ENCODE measurements at regions not wholly inside any gene's neighbourhood (a gene's known extent, or its start where the extent isn't known, plus 50 kb on each side); places are given as distances from the start of the nearest gene placed in this dataset.
A peak's percentile ranks its signal among the peaks of the same experiment; 100 is the strongest.
"Not testable (repeated sequence)": the region's sequence is repeated elsewhere in the genome, so short reads cannot be mapped to it uniquely, and the experiment has no call there.

- no peak for DNase-seq
Observed at GRCh38 chr7:149682038-149682437, 91.3 kb downstream of the ZNF467 start.

DNA sequence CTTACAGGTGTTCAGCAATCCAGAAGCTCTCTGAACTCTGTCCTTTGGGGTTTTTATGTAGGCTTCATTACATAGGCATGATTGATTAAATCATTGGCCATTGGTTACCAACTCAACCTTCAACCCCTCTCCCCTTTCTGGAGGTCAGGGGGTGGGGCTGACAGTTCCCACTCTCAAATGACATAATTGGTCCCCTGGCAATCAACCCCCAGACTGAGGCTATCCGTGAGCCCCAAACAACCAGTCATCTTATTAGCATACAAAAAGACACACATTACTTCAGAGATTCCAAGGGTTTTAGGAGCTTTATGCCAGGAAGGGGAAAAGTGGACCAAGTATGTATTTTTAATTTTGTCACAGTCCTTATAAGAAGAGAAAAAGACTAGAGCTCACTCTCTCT lies 92.1 kb downstream of the ZNF467 start:
- DNase-seq = no peak

DNA sequence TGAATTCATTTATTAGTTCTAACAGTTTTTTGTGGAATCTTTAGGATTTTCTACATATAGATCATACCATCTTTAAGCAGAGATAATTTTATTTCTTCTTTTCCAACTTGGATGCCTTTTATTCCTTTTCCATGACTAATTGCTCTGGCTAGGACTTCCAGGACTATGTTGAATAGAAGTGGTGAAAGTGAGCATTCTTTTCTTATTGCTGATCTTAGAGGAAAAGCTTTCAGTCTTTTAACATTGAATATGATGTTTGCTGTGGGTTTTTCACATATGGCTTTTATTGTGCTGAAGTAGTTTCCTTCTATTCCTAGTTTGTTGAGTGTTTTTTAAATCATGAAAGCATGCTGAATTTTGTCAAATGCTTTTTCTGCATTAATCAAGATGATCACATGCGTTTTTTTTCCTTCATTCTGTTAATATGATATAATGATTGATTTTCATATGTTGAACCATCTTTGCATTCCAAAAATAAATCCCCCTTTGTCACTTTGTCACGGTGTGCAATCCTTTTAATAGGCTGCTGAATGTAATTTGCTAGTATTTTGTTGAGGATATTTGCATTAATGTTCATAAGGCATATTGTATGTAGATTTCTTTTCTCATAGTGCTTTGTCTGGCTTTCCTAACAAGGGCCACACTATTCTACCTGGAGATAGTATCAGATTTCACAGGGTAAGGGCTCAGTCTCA lies 92.9 kb downstream of the ZNF467 start:
- DNase-seq = no peak

GRCh38 chr7:149674728-149675385 lies 98.5 kb downstream of the ZNF467 start:
- not testable (repeated sequence) for DNase-seq

DNA sequence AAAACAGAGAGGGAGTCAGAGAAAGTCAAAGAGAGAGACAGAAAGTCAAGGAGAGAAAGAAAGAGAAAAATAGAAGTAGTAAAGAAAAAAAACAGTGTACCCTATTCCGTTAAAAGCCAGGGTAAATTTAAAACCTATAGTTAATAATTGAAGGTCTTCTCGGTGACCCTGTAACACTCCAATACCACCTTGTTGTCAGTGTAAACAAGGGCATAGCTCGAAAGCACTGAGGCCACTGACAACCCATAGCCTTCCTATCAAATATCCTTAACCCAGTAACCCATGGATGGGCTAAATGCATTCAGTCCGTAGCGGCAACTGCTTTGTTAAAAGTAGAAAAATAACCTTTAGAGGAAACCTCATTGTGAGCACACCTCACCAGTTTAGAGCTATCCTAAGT lies 100.4 kb downstream of the ZNF467 start:
- no peak for DNase-seq

GRCh38 chr7:149670288-149670687 lies 103.1 kb downstream of the ZNF467 start:
- peak in 1 of 3 experiments; percentile 9 for DNase-seq

- peak in 1 of 3 experiments; percentile 11 for DNase-seq
Observed at GRCh38 chr7:149669121-149669818, 104.1 kb downstream of the ZNF467 start.

GRCh38 chr7:149666360-149666945 lies 106.9 kb downstream of the ZNF467 start:
- DNase-seq = no peak

DNA sequence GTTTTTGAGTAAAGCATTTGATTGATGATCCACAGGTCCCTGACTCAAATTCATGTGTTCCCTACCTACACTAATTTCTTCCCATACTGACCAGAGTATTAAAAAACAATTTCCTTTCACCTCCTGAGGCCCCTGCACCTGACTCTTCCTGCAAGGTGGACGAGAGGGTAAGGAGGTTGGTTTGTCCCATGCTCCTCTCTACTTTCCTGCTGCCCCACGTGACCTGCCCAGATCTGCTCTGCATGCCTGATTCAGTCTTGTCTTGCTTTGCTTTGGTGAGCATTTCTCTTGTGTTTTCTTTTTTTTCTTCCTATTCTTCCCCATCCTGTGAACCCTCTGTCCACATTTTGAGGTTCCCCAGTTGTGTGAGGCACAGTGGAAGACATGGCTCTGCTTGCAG lies 107.8 kb downstream of the ZNF467 start:
- DNase-seq = not testable (repeated sequence)

GRCh38 chr7:149664666-149665065 lies 108.7 kb downstream of the ZNF467 start:
- no peak for DNase-seq

DNA sequence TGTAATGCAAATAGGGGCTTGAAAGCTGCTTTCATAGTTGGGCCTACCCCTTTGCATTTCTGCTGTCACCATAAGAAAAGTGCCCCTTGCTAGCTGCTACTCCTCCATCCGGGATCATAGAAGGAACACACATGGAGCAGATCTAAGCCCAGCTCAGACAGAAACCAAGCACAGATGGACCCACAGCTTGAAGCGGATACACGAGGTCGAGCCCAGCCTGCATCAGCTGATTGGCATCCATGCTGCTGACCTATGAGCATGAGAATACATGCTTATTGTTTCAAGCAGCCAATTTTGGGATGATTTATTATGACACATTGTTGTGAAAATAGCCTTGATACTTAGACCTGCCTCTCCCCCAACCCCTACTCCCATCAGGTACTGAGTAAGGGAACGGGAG lies 109.2 kb downstream of the ZNF467 start:
- no peak for DNase-seq

- peak in 2 of 3 experiments; percentile 30 to 37 for DNase-seq
Observed at GRCh38 chr7:149662591-149663095, 110.7 kb downstream of the ZNF467 start.

GRCh38 chr7:149655784-149656183 lies 117.6 kb downstream of the ZNF467 start:
- no peak for DNase-seq

GRCh38 chr7:149654588-149654987 lies 118.8 kb downstream of the ZNF467 start:
- no peak for DNase-seq

- not testable (repeated sequence) for DNase-seq
Observed at GRCh38 chr7:149650190-149650589, 123.2 kb downstream of the ZNF467 start.

GRCh38 chr7:149644754-149645153 lies 128.6 kb downstream of the ZNF467 start:
- DNase-seq = no peak

DNA sequence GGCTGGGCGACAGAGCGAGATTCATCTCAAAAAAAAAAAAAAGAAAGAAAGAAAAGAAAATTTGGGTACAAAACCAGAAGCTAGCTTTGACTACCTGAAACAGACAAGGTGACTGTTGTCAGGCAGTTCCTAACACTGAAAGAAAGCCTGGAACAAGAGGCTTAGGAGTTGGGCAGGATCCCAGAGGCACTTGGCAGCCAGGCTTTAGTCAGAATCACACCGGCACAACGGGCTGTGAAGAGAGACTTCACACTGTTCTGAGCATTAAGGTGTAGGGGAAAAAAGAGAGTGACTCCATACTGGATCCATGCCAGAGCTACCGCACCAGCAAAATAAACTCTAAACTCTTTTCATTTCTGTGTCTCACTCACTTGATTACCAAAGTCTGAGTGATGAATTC lies 130.8 kb downstream of the ZNF467 start:
- DNase-seq = no peak

DNA sequence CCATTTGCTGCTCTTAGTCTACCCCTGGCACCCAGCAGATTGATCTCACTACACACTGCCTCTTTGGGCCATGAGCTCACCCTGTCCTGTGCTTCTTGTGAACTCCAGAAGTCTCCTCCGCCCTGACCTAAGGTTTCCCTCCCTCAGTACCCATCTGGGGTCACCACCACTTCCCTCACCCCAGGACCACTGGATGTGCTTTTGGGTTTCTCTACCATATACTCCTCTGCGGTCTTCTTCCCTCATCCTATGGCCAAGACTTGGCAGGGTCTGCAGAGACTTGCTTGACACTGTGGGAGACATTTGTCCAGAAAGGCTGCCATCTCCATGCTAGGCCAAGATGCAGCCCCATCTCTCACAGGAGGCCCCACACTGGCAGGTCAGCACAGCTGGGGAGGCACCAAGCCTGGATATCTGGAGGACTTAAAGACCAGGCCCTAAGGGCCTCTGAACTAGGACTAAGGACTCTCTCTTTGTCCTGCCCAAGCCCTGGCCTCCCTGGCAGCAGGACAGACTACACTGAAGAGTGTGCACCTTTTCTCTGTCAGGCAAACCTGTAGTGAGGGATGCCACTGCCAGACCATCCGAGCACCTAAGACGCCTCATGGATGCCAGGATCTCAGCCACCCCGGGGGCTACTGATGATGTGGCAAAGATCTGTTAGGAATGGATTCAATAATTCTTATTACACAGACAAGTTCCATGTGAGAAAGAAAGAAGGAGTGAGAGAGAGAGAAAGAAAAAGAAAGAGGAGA lies 134.6 kb downstream of the ZNF467 start:
- DNase-seq = no peak

- no peak for DNase-seq
Observed at GRCh38 chr7:149637911-149638565, 135.3 kb downstream of the ZNF467 start.

GRCh38 chr7:149635561-149636329 lies 137.6 kb downstream of the ZNF467 start:
- DNase-seq = peak in 1 of 3 experiments; percentile 40

Measured in NCI-H1417 (cell line).